ENCODE measurements at regions not wholly inside any gene's neighbourhood (a gene's known extent, or its start where the extent isn't known, plus 50 kb on each side); places are given as distances from the start of the nearest gene placed in this dataset.

GRCh38 chr6:150464966-150465365, 96.2 kb downstream of the IYD start:
- H3K27me3 ChIP-seq: no peaks in the 10 kb centered on the region
- H3K4me3 ChIP-seq: no peak overlapping the region
- peaks cover 0 to 3% (median 0%) of the 10 kb centered on the region in 4 donors for H3K9me3 ChIP-seq
- TF ChIP-seq POLR2AphosphoS5 (IDR thresholded peaks at IDR 0.05) (no peak), POLR2A (IDR thresholded peaks at IDR 0.05) (no peak), EP300 (IDR thresholded peaks at IDR 0.05) (no peak)
- TF ChIP-seq, protein P1, sequence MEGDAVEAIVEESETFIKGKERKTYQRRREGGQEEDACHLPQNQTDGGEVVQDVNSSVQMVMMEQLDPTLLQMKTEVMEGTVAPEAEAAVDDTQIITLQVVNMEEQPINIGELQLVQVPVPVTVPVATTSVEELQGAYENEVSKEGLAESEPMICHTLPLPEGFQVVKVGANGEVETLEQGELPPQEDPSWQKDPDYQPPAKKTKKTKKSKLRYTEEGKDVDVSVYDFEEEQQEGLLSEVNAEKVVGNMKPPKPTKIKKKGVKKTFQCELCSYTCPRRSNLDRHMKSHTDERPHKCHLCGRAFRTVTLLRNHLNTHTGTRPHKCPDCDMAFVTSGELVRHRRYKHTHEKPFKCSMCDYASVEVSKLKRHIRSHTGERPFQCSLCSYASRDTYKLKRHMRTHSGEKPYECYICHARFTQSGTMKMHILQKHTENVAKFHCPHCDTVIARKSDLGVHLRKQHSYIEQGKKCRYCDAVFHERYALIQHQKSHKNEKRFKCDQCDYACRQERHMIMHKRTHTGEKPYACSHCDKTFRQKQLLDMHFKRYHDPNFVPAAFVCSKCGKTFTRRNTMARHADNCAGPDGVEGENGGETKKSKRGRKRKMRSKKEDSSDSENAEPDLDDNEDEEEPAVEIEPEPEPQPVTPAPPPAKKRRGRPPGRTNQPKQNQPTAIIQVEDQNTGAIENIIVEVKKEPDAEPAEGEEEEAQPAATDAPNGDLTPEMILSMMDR (IDR thresholded peaks at IDR 0.05): no peak
- WGBS, 5 donors: 71 to 73% (median 71%) methylated on average over 2 of the region's 2 CpGs
- intact Hi-C loops (cut with DNase I; ENCODE audit: low total_unique reads): no loop called here
- no peak overlapping the region for H3K27ac ChIP-seq
- DNase-seq: no peak
- H3K36me3 ChIP-seq: no peaks in the 10 kb centered on the region
- H3K4me1 ChIP-seq: no peaks in the 10 kb centered on the region

DNA sequence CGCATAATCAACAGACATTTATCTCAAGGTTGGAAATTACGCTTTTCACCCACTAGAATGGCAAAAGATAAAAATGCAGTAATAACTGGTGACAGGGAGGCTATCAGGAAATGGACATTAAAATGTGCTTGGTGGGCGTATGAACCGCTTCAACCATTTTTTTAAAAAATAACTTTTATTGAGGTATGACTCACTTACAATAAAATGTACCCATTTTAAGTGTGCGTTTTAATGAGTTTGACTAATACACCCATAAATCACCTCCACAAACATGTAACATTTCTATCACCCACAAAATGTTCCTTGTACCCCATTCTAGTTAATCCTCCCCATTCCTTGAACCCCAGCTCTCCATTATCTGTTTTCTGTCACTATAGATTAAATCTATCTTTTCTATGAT, 96.8 kb downstream of the IYD start:
- no peak overlapping the region for H3K4me3 ChIP-seq
- no peaks in the 10 kb centered on the region for H3K36me3 ChIP-seq
- 82 to 94% (median 91%) methylated on average over 5 of the region's 5 CpGs for WGBS, 5 donors
- peaks cover 0 to 3% (median 0%) of the 10 kb centered on the region in 4 donors for H3K9me3 ChIP-seq
- DNase-seq: no peak
- TF ChIP-seq EP300 (IDR thresholded peaks at IDR 0.05): no peak
- TF ChIP-seq, protein P1 (IDR thresholded peaks at IDR 0.05): no peak
- TF ChIP-seq POLR2AphosphoS5 (IDR thresholded peaks at IDR 0.05): no peak
- TF ChIP-seq POLR2A (IDR thresholded peaks at IDR 0.05): no peak
- intact Hi-C loops (cut with DNase I; ENCODE audit: low total_unique reads): no loop called here
- H3K27me3 ChIP-seq: no peaks in the 10 kb centered on the region
- no peak overlapping the region for H3K27ac ChIP-seq
- H3K4me1 ChIP-seq: no peaks in the 10 kb centered on the region

DNA sequence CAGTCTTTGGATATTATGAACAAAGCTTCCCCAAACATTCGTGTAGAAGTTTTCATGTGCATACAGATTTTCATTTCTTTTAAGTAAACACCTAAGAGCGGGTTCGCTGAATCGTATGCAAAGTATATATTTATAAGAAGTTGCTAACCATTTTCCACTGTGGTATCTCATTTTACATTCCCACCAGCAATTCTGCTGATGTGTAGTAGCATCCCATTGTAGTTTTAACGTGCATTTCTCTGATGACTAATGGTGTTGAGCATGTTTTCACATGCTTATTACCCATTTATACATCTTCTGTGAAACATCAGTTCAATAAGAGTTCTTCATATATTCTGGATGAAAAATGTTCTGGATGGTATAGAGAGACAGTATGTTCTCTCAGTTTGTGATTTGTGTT, 97.4 kb downstream of the IYD start:
- peaks cover 0 to 3% (median 0%) of the 10 kb centered on the region in 4 donors for H3K9me3 ChIP-seq
- WGBS, 5 donors: 63 to 80% (median 73%) methylated on average over 5 of the region's 5 CpGs

GRCh38 chr6:150470131-150470530, 101.3 kb downstream of the IYD start:
- Histone ChIP-seq H3K9me3 (no peaks in the 10 kb centered on the region), H3K4me3 (no peak overlapping the region), H3K36me3 (no peaks in the 10 kb centered on the region), H3K27me3 (no peaks in the 10 kb centered on the region), H3K4me1 (no peaks in the 10 kb centered on the region), H3K27ac (no peak overlapping the region)
- no peak for DNase-seq
- intact Hi-C loops (cut with DNase I; ENCODE audit: low total_unique reads): no loop called here
- no peak for TF ChIP-seq POLR2AphosphoS5 (IDR thresholded peaks at IDR 0.05)
- TF ChIP-seq, protein P1 (IDR thresholded peaks at IDR 0.05): no peak
- WGBS, 5 donors: 42 to 50% (median 44%) methylated on average over 3 of the region's 3 CpGs

More for the DNA sequence above, 97.4 kb downstream of the IYD start:
- no peaks in the 10 kb centered on the region for H3K27me3 ChIP-seq
- no peak overlapping the region for H3K4me3 ChIP-seq
- H3K36me3 ChIP-seq: no peaks in the 10 kb centered on the region
- H3K4me1 ChIP-seq: no peaks in the 10 kb centered on the region
- no peak for DNase-seq
- no peak for TF ChIP-seq POLR2AphosphoS5 (IDR thresholded peaks at IDR 0.05)
- TF ChIP-seq, protein P1 (IDR thresholded peaks at IDR 0.05): no peak
- TF ChIP-seq POLR2A (IDR thresholded peaks at IDR 0.05): no peak
- intact Hi-C loops (cut with DNase I; ENCODE audit: low total_unique reads): no loop called here
- no peak overlapping the region for H3K27ac ChIP-seq

Measured in stomach (tissue), 8 donors.